ENCODE measurements at regions not wholly inside any gene's neighbourhood (a gene's known extent, or its start where the extent isn't known, plus 50 kb on each side); places are given as distances from the start of the nearest gene placed in this dataset.

GRCh38 chr2:125267683-125268082 lies 1242.6 kb downstream of the CNTNAP5 start:
- Mint-ChIP-seq H3K9me3 (peaks cover 12% of the 10 kb centered on the region), H3K36me3 (peaks cover 6% of the 10 kb centered on the region; the same call in 1 of the 2 replicates), H3K4me1 (no peaks in the 10 kb centered on the region), H3K27me3 (ENCODE audit: low read depth) (no peaks in the 10 kb centered on the region), H3K27ac (no peak overlapping the region), H3K4me3 (no peak overlapping the region)
- TF ChIP-seq, protein P1, sequence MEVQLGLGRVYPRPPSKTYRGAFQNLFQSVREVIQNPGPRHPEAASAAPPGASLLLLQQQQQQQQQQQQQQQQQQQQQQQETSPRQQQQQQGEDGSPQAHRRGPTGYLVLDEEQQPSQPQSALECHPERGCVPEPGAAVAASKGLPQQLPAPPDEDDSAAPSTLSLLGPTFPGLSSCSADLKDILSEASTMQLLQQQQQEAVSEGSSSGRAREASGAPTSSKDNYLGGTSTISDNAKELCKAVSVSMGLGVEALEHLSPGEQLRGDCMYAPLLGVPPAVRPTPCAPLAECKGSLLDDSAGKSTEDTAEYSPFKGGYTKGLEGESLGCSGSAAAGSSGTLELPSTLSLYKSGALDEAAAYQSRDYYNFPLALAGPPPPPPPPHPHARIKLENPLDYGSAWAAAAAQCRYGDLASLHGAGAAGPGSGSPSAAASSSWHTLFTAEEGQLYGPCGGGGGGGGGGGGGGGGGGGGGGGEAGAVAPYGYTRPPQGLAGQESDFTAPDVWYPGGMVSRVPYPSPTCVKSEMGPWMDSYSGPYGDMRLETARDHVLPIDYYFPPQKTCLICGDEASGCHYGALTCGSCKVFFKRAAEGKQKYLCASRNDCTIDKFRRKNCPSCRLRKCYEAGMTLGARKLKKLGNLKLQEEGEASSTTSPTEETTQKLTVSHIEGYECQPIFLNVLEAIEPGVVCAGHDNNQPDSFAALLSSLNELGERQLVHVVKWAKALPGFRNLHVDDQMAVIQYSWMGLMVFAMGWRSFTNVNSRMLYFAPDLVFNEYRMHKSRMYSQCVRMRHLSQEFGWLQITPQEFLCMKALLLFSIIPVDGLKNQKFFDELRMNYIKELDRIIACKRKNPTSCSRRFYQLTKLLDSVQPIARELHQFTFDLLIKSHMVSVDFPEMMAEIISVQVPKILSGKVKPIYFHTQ (CRISPR knock-in tag; IDR thresholded peaks at IDR 0.05): no peak
- TF ChIP-seq SMAD4 (CRISPR knock-in tag; IDR thresholded peaks at IDR 0.05) (no peak), ZNF138 (CRISPR knock-in tag; conservative IDR thresholded peaks at IDR 0.05) (no peak), ZNF423 (CRISPR knock-in tag; IDR thresholded peaks at IDR 0.05) (no peak)
- TF ChIP-seq, protein P2, sequence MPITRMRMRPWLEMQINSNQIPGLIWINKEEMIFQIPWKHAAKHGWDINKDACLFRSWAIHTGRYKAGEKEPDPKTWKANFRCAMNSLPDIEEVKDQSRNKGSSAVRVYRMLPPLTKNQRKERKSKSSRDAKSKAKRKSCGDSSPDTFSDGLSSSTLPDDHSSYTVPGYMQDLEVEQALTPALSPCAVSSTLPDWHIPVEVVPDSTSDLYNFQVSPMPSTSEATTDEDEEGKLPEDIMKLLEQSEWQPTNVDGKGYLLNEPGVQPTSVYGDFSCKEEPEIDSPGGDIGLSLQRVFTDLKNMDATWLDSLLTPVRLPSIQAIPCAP (CRISPR knock-in tag; IDR thresholded peaks at IDR 0.05): no peak
- CTCF ChIA-PET: no interaction called here
- POLR2A ChIA-PET: no interaction called here
- ATAC-seq (no peak), DNase-seq (ENCODE audit: low spot score) (no peak)

GRCh38 chr2:125272651-125273050 lies 1247.6 kb downstream of the CNTNAP5 start:
- ChIA-PET POLR2A (no interaction called here), CTCF (no interaction called here)
- ATAC-seq (no peak), DNase-seq (ENCODE audit: low spot score) (no peak)
- no peaks in the 10 kb centered on the region for H3K27me3 Mint-ChIP-seq (ENCODE audit: low read depth)
- no peak overlapping the region for H3K27ac Mint-ChIP-seq
- peaks cover 28% of the 10 kb centered on the region for H3K9me3 Mint-ChIP-seq
- H3K36me3 Mint-ChIP-seq: peaks cover 16% of the 10 kb centered on the region
- no peak overlapping the region for H3K4me3 Mint-ChIP-seq
- peaks cover 10% of the 10 kb centered on the region for H3K4me1 Mint-ChIP-seq
- TF ChIP-seq, protein P3, sequence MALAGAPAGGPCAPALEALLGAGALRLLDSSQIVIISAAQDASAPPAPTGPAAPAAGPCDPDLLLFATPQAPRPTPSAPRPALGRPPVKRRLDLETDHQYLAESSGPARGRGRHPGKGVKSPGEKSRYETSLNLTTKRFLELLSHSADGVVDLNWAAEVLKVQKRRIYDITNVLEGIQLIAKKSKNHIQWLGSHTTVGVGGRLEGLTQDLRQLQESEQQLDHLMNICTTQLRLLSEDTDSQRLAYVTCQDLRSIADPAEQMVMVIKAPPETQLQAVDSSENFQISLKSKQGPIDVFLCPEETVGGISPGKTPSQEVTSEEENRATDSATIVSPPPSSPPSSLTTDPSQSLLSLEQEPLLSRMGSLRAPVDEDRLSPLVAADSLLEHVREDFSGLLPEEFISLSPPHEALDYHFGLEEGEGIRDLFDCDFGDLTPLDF (CRISPR knock-in tag; IDR thresholded peaks at IDR 0.05): no peak
- TF ChIP-seq OVOL2 (CRISPR knock-in tag; IDR thresholded peaks at IDR 0.05; ENCODE audit: borderline replicate concordance): no peak
- TF ChIP-seq, protein P4, sequence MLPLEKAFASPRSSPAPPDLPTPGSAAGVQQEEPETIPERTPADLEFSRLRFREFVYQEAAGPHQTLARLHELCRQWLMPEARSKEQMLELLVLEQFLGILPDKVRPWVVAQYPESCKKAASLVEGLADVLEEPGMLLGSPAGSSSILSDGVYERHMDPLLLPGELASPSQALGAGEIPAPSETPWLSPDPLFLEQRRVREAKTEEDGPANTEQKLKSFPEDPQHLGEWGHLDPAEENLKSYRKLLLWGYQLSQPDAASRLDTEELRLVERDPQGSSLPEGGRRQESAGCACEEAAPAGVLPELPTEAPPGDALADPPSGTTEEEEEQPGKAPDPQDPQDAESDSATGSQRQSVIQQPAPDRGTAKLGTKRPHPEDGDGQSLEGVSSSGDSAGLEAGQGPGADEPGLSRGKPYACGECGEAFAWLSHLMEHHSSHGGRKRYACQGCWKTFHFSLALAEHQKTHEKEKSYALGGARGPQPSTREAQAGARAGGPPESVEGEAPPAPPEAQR (CRISPR knock-in tag; IDR thresholded peaks at IDR 0.05): no peak
- no peak for TF ChIP-seq NFE2L1 (CRISPR knock-in tag; IDR thresholded peaks at IDR 0.05)
- no peak for TF ChIP-seq USF2 (CRISPR knock-in tag; IDR thresholded peaks at IDR 0.05)
- TF ChIP-seq, protein P5, sequence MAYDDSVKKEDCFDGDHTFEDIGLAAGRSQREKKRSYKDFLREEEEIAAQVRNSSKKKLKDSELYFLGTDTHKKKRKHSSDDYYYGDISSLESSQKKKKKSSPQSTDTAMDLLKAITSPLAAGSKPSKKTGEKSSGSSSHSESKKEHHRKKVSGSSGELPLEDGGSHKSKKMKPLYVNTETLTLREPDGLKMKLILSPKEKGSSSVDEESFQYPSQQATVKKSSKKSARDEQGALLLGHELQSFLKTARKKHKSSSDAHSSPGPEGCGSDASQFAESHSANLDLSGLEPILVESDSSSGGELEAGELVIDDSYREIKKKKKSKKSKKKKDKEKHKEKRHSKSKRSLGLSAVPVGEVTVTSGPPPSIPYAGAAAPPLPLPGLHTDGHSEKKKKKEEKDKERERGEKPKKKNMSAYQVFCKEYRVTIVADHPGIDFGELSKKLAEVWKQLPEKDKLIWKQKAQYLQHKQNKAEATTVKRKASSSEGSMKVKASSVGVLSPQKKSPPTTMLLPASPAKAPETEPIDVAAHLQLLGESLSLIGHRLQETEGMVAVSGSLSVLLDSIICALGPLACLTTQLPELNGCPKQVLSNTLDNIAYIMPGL (CRISPR knock-in tag; IDR thresholded peaks at IDR 0.05): no peak
- TF ChIP-seq ZNF263 (CRISPR knock-in tag; IDR thresholded peaks at IDR 0.05; ENCODE audit: low read depth): no peak
- no peak for TF ChIP-seq JUN (CRISPR knock-in tag; IDR thresholded peaks at IDR 0.05)
- TF ChIP-seq KAT7 (CRISPR knock-in tag; IDR thresholded peaks at IDR 0.05; ENCODE audit: borderline replicate concordance): no peak
- no peak for TF ChIP-seq PRDM15 (CRISPR knock-in tag; IDR thresholded peaks at IDR 0.05)
- TF ChIP-seq, protein P6, sequence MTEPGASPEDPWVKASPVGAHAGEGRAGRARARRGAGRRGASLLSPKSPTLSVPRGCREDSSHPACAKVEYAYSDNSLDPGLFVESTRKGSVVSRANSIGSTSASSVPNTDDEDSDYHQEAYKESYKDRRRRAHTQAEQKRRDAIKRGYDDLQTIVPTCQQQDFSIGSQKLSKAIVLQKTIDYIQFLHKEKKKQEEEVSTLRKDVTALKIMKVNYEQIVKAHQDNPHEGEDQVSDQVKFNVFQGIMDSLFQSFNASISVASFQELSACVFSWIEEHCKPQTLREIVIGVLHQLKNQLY (CRISPR knock-in tag; IDR thresholded peaks at IDR 0.05): no peak
- TF ChIP-seq ZNF423 (CRISPR knock-in tag; IDR thresholded peaks at IDR 0.05): no peak
- no peak for TF ChIP-seq FOXP4 (CRISPR knock-in tag; IDR thresholded peaks at IDR 0.05)

Measured in WTC11 (cell line).